ENCODE measurements at regions not wholly inside any gene's neighbourhood (a gene's known extent, or its start where the extent isn't known, plus 50 kb on each side); places are given as distances from the start of the nearest gene placed in this dataset.

- in situ Hi-C loops (cut with MboI) (loop anchor here (10.0 kb wide), 1 partner anchor 65 kb away; no protein-coding TSS in a partner anchor), intact Hi-C loops (cut with micrococcal nuclease; ENCODE audit: unreplicated experiment) (loop anchor here (2.0 to 10.0 kb wide), 4 partner anchors 87 to 225 kb away; no protein-coding TSS in a partner anchor)
- Histone ChIP-seq H4K20me1 (ENCODE audit: control insufficient read depth, insufficient read depth) (no peaks in the 10 kb centered on the region), H3K9ac (ENCODE audit: control insufficient read depth, insufficient read depth, low read length) (no peak overlapping the region), H3K4me2 (ENCODE audit: control insufficient read depth, insufficient read depth) (no peak overlapping the region), H3K27me3 (replicated peaks in 1 of 2; ENCODE audit: control insufficient read depth in 2 of 2, insufficient read depth in 2 of 2, low read length in 1 of 2) (0 out of 4 replicates have a peak, but pooled peaks cover 0 to 3% of the 10 kb centered on the region in 2 experiments), H3K27ac (ENCODE audit: control insufficient read depth, insufficient read depth) (no peak overlapping the region), H3K36me3 (ENCODE audit: control insufficient read depth in 2 of 2, insufficient read depth in 2 of 2, low read length in 1 of 2) (no peaks in the 10 kb centered on the region), H3K4me3 (no peak overlapping the region), H2AFZ (ENCODE audit: control insufficient read depth, low read depth, low read length) (no peak overlapping the region), H3K79me2 (ENCODE audit: control insufficient read depth, insufficient read depth, low read length) (no peaks in the 10 kb centered on the region), H3K4me1 (ENCODE audit: control insufficient read depth, insufficient read depth, low read length) (peaks cover 11% of the 10 kb centered on the region), H3K9me3 (replicated peaks; ENCODE audit: control insufficient read depth, insufficient read depth, low read length) (no peaks in the 10 kb centered on the region)
- FAIRE-seq (no peak), ATAC-seq (no peak), DNase-seq (ENCODE audit: low read depth, low spot score) (no peak)
- ChIA-PET RAD21 (ENCODE audit: unreplicated experiment) (no interaction called here), CTCF (interaction anchor here (0.6 to 1.0 kb wide), 2 partner anchors 83 to 117 kb away, joined by 3 to 6 read pairs; no protein-coding TSS in a partner anchor), POLR2A (no interaction called here), SMC1A (ENCODE audit: uncharacterized antibody, unreplicated experiment) (interaction anchor here (0.7 kb wide), 2 partner anchors 41 to 52 kb away, joined by 3 read pairs; no protein-coding TSS in a partner anchor)
- WGBS (ENCODE audit: insufficient coverage, insufficient replicate concordance, low lambda C conversion rate, missing lambda C conversion rate), result 78% methylated on average over 17 of the region's 17 CpGs
- BruUV-seq (replicated peaks), result no TSS peak
- TF ChIP-seq HDGF (IDR thresholded peaks at IDR 0.05) (no peak), SUPT20H (IDR thresholded peaks at IDR 0.05; ENCODE audit: borderline replicate concordance, control insufficient read depth, low read depth, low read length) (no peak), E2F8 (IDR thresholded peaks at IDR 0.05; ENCODE audit: low read depth, partially characterized antibody) (no peak), TBL1XR1 (IDR thresholded peaks at IDR 0.05; ENCODE audit: low read depth, low read length) (no peak), MEF2B (IDR thresholded peaks at IDR 0.05; ENCODE audit: partially characterized antibody, poor library complexity, severe bottlenecking) (no peak), ZZZ3 (IDR thresholded peaks at IDR 0.05; ENCODE audit: control insufficient read depth, insufficient read length, low read depth) (no peak), CBX5 (IDR thresholded peaks at IDR 0.05; ENCODE audit: low read depth) (no peak)
- TF ChIP-seq, protein P1, sequence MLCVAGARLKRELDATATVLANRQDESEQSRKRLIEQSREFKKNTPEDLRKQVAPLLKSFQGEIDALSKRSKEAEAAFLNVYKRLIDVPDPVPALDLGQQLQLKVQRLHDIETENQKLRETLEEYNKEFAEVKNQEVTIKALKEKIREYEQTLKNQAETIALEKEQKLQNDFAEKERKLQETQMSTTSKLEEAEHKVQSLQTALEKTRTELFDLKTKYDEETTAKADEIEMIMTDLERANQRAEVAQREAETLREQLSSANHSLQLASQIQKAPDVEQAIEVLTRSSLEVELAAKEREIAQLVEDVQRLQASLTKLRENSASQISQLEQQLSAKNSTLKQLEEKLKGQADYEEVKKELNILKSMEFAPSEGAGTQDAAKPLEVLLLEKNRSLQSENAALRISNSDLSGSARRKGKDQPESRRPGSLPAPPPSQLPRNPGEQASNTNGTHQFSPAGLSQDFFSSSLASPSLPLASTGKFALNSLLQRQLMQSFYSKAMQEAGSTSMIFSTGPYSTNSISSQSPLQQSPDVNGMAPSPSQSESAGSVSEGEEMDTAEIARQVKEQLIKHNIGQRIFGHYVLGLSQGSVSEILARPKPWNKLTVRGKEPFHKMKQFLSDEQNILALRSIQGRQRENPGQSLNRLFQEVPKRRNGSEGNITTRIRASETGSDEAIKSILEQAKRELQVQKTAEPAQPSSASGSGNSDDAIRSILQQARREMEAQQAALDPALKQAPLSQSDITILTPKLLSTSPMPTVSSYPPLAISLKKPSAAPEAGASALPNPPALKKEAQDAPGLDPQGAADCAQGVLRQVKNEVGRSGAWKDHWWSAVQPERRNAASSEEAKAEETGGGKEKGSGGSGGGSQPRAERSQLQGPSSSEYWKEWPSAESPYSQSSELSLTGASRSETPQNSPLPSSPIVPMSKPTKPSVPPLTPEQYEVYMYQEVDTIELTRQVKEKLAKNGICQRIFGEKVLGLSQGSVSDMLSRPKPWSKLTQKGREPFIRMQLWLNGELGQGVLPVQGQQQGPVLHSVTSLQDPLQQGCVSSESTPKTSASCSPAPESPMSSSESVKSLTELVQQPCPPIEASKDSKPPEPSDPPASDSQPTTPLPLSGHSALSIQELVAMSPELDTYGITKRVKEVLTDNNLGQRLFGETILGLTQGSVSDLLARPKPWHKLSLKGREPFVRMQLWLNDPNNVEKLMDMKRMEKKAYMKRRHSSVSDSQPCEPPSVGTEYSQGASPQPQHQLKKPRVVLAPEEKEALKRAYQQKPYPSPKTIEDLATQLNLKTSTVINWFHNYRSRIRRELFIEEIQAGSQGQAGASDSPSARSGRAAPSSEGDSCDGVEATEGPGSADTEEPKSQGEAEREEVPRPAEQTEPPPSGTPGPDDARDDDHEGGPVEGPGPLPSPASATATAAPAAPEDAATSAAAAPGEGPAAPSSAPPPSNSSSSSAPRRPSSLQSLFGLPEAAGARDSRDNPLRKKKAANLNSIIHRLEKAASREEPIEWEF (IDR thresholded peaks at IDR 0.05; ENCODE audit: insufficient replicate concordance, low read depth, low read length), result no peak
- TF ChIP-seq, protein P2, sequence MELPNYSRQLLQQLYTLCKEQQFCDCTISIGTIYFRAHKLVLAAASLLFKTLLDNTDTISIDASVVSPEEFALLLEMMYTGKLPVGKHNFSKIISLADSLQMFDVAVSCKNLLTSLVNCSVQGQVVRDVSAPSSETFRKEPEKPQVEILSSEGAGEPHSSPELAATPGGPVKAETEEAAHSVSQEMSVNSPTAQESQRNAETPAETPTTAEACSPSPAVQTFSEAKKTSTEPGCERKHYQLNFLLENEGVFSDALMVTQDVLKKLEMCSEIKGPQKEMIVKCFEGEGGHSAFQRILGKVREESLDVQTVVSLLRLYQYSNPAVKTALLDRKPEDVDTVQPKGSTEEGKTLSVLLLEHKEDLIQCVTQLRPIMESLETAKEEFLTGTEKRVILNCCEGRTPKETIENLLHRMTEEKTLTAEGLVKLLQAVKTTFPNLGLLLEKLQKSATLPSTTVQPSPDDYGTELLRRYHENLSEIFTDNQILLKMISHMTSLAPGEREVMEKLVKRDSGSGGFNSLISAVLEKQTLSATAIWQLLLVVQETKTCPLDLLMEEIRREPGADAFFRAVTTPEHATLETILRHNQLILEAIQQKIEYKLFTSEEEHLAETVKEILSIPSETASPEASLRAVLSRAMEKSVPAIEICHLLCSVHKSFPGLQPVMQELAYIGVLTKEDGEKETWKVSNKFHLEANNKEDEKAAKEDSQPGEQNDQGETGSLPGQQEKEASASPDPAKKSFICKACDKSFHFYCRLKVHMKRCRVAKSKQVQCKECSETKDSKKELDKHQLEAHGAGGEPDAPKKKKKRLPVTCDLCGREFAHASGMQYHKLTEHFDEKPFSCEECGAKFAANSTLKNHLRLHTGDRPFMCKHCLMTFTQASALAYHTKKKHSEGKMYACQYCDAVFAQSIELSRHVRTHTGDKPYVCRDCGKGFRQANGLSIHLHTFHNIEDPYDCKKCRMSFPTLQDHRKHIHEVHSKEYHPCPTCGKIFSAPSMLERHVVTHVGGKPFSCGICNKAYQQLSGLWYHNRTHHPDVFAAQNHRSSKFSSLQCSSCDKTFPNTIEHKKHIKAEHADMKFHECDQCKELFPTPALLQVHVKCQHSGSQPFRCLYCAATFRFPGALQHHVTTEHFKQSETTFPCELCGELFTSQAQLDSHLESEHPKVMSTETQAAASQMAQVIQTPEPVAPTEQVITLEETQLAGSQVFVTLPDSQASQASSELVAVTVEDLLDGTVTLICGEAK (IDR thresholded peaks at IDR 0.05; ENCODE audit: borderline replicate concordance), result no peak
Observed at GRCh38 chr12:124679533-124680371, 112.3 kb upstream of the NCOR2 start.
